Transverse colon (tissue), 3 donors: ENCODE measurements at regions not wholly inside any gene's neighbourhood (a gene's known extent, or its start where the extent isn't known, plus 50 kb on each side); places are given as distances from the start of the nearest gene placed in this dataset.

Experiments
- POLR2A ChIP-seq: fragments of 450-650 bp; IDR thresholded peaks from one replicate; pipeline ENCODE4 v1.6.1; 2016; ENCODE audit warnings: antibody characterized with exemption, mild to moderate bottlenecking, moderate library complexity
- TF ChIP-seq, protein P1 (sequence below), 5 experiments: fragments of 200-600 bp in 3 of 5; fragments of 450-650 bp in 2 of 5; sonication (generic) in 3 of 5; IDR thresholded peaks; 1 replicate in 2 of 5; 2 replicates in 3 of 5; pipeline ENCODE4 v1.5.1; 2016 to 2017; ENCODE audit warnings: antibody characterized with exemption in 5 of 5, inconsistent platforms in 3 of 5, mild to moderate bottlenecking in 2 of 5, moderate library complexity in 1 of 5

DNA sequence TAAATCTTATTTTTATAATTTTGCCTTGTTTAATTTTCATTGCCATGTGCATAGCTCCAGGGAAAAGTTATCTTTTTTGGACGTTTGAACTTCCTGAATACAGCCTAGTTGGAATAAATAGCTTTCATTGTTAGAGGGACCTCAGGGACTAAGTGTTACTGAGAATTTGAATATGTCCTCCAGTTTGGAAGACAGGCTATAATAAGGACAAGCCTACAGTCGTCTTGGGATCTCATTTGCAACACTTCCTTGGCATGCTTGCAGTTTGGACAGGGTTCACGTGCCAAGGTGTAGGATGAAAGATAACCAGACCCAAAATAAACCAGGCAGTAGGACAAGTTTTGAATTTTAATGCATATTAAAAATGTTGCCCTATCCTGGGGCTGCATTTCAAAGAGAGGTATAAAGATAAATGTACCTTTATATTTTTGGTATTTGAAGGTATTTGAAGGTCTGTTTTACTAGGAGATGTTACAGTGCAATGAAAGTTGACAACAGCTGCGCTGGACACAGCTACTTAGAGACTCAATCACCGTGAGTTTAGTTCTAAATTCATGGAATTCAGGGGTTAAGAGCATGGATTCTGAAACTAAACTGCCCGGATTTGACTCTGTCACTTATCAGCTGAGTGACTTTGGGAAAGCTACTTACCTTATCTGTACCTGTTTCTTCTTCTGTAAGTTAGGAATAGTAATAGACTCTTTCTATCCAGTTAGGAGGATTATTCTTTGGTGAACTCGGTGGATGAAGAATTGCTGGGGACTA lies 134.1 kb downstream of the ACTBL2 start:
- TF ChIP-seq, protein P1, sequence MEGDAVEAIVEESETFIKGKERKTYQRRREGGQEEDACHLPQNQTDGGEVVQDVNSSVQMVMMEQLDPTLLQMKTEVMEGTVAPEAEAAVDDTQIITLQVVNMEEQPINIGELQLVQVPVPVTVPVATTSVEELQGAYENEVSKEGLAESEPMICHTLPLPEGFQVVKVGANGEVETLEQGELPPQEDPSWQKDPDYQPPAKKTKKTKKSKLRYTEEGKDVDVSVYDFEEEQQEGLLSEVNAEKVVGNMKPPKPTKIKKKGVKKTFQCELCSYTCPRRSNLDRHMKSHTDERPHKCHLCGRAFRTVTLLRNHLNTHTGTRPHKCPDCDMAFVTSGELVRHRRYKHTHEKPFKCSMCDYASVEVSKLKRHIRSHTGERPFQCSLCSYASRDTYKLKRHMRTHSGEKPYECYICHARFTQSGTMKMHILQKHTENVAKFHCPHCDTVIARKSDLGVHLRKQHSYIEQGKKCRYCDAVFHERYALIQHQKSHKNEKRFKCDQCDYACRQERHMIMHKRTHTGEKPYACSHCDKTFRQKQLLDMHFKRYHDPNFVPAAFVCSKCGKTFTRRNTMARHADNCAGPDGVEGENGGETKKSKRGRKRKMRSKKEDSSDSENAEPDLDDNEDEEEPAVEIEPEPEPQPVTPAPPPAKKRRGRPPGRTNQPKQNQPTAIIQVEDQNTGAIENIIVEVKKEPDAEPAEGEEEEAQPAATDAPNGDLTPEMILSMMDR (IDR thresholded peaks at IDR 0.05) = no peak
- TF ChIP-seq POLR2A = no peak
